GM23338 (cell line): ENCODE measurements at regions not wholly inside any gene's neighbourhood (a gene's known extent, or its start where the extent isn't known, plus 50 kb on each side); places are given as distances from the start of the nearest gene placed in this dataset.

Source experiments
- ATAC-seq: fragments of 200-7000 bp; cut with Tn5 transposase; 3 replicates; pipeline ENCODE4 v1.9.1; 2020
- DNase-seq: peaks from one replicate; pipeline ENCODE4 v3.0.0-alpha.2; 2015; ENCODE audit warnings: low spot score
- H2AFZ ChIP-seq: fragments of 200-600 bp; sonication (generic); 2 replicates; pipeline ENCODE4 v1.8.0; 2016; ENCODE audit warnings: antibody characterized with exemption, mild to moderate bottlenecking, moderate library complexity
- H3F3A ChIP-seq: fragments of 200-600 bp; sonication (generic); replicated peaks from 2 replicates; pipeline ENCODE4 v1.8.0; 2017; ENCODE audit warnings: antibody characterized with exemption, mixed run types, low read depth
- H3K27ac ChIP-seq: fragments of 200-600 bp; sonication (generic); 2 replicates; pipeline ENCODE4 v1.6.1; 2016; ENCODE audit warnings: low read depth
- H3K27me3 ChIP-seq: fragments of 200-600 bp; sonication (generic); 2 replicates; pipeline ENCODE4 v1.8.0; 2016; ENCODE audit warnings: mild to moderate bottlenecking, mixed run types, moderate library complexity; ENCODE audit not compliant: insufficient read depth
- H3K36me3 ChIP-seq: fragments of 200-600 bp; sonication (generic); 2 replicates; pipeline ENCODE4 v1.8.0; 2016; ENCODE audit warnings: mild to moderate bottlenecking; ENCODE audit not compliant: insufficient read depth
- H3K4me1 ChIP-seq: fragments of 200-600 bp; sonication (generic); 2 replicates; pipeline ENCODE4 v1.8.0; 2016; ENCODE audit warnings: mild to moderate bottlenecking, moderate library complexity; ENCODE audit not compliant: insufficient read depth
- H3K4me2 ChIP-seq: fragments of 200-600 bp; sonication (generic); 2 replicates; pipeline ENCODE4 v1.7.1; 2017; ENCODE audit warnings: mixed run types
- H3K4me3 ChIP-seq: fragments of 200-600 bp; sonication (generic); 2 replicates; pipeline ENCODE4 v1.6.1; 2016; ENCODE audit warnings: mixed run types
- H3K79me2 ChIP-seq: fragments of 200-600 bp; sonication (generic); replicated peaks from 2 replicates; pipeline ENCODE4 v1.8.0; 2017; ENCODE audit warnings: mild to moderate bottlenecking; ENCODE audit not compliant: insufficient read depth
- H3K9me2 ChIP-seq: fragments of 200-600 bp; sonication (generic); 2 replicates; pipeline ENCODE4 v1.8.0; 2017; ENCODE audit not compliant: insufficient read depth
- H4K20me1 ChIP-seq: fragments of 200-600 bp; sonication (generic); replicated peaks from 2 replicates; pipeline ENCODE4 v1.8.0; 2017; ENCODE audit warnings: mild to moderate bottlenecking; ENCODE audit not compliant: insufficient read depth
- H3K27ac Mint-ChIP-seq: 2 replicates; pipeline ENCODE4 v1.8.0; 2020; ENCODE audit warnings: inconsistent platforms, mild to moderate bottlenecking, moderate library complexity, mixed read lengths
- H3K27me3 Mint-ChIP-seq: 3 replicates; pipeline ENCODE4 v1.8.0; 2022; ENCODE audit warnings: low read depth, mild to moderate bottlenecking, moderate library complexity, mixed read lengths, inconsistent platforms; ENCODE audit not compliant: insufficient read depth, poor library complexity
- H3K36me3 Mint-ChIP-seq: 3 replicates; pipeline ENCODE4 v1.8.0; 2021; ENCODE audit warnings: low read depth, mild to moderate bottlenecking, inconsistent platforms, moderate library complexity, mixed read lengths
- H3K4me1 Mint-ChIP-seq: 3 replicates; pipeline ENCODE4 v1.8.0; 2020; ENCODE audit warnings: mild to moderate bottlenecking, inconsistent platforms, mixed read lengths
- H3K4me3 Mint-ChIP-seq: 3 replicates; pipeline ENCODE4 v1.8.0; 2021; ENCODE audit warnings: moderate library complexity, mild to moderate bottlenecking, inconsistent platforms, mixed read lengths
- H3K9me3 Mint-ChIP-seq: 3 replicates; pipeline ENCODE4 v1.8.0; 2020; ENCODE audit warnings: moderate library complexity, mild to moderate bottlenecking, inconsistent platforms, mixed read lengths
- CREB1 ChIP-seq: fragments of 250-450 bp; sonication (Bioruptor Pico); IDR thresholded peaks from 2 replicates; pipeline ENCODE4 v1.5.0; 2020; ENCODE audit warnings: low read depth, mild to moderate bottlenecking, moderate library complexity
- CTCF ChIP-seq, 2 experiments: fragments of 200-600 bp in 1 of 2; sonication (generic) in 1 of 2; conservative IDR thresholded peaks; 2 replicates each; pipeline versions ENCODE4 v1.5.1 to v1.6.1; 2016 to 2017; ENCODE audit warnings: antibody characterized with exemption in 2 of 2, low read depth in 2 of 2, mild to moderate bottlenecking in 2 of 2, moderate library complexity in 1 of 2
- ETS1 ChIP-seq: IDR thresholded peaks from 2 replicates; pipeline ENCODE4 v1.6.1; 2016; ENCODE audit warnings: antibody characterized with exemption
- EZH2 ChIP-seq: fragments of 200-600 bp; sonication (generic); IDR thresholded peaks from one replicate; pipeline ENCODE4 v1.8.0; 2017; ENCODE audit warnings: antibody characterized with exemption, mild to moderate bottlenecking, low read depth; ENCODE audit not compliant: unreplicated experiment
- EZH2phosphoT487 ChIP-seq: fragments of 200-600 bp; sonication (generic); IDR thresholded peaks from one replicate; pipeline ENCODE4 v1.8.1; 2018; ENCODE audit warnings: antibody characterized with exemption; ENCODE audit not compliant: unreplicated experiment
- JUNB ChIP-seq: IDR thresholded peaks from one replicate; pipeline ENCODE4 v1.6.1; 2016; ENCODE audit warnings: antibody characterized with exemption; ENCODE audit not compliant: unreplicated experiment
- NANOG ChIP-seq: IDR thresholded peaks from 2 replicates; pipeline ENCODE4 v1.6.1; 2016; ENCODE audit warnings: antibody characterized with exemption, borderline replicate concordance
- POLR2AphosphoS5 ChIP-seq: IDR thresholded peaks from 2 replicates; pipeline ENCODE4 v1.6.1; 2016; ENCODE audit warnings: antibody characterized with exemption, low read depth
- REST ChIP-seq: IDR thresholded peaks from one replicate; pipeline ENCODE4 v1.6.1; 2018; ENCODE audit warnings: antibody characterized with exemption; ENCODE audit not compliant: unreplicated experiment
- STAT1 ChIP-seq: IDR thresholded peaks from one replicate; pipeline ENCODE4 v1.6.1; 2016; ENCODE audit warnings: antibody characterized with exemption; ENCODE audit not compliant: unreplicated experiment
- ZNF114 ChIP-seq: fragments of 250-450 bp; sonication (Bioruptor Pico); IDR thresholded peaks from 2 replicates; pipeline ENCODE4 v1.5.0; 2020; ENCODE audit warnings: mild to moderate bottlenecking, moderate library complexity
- ZNF331 ChIP-seq: fragments of 250-450 bp; sonication (Bioruptor Pico); IDR thresholded peaks from 2 replicates; pipeline ENCODE4 v1.5.0; 2020; ENCODE audit warnings: low read depth, mild to moderate bottlenecking, moderate library complexity
- ZNF462 ChIP-seq: fragments of 250-450 bp; sonication (Bioruptor Pico); IDR thresholded peaks from 2 replicates; pipeline ENCODE4 v1.5.0; 2020; ENCODE audit warnings: mild to moderate bottlenecking, moderate library complexity

- 0 out of 3 replicates have a peak, but pooled peaks cover 2% of the 10 kb centered on the region for H3K36me3 Mint-ChIP-seq
- no peaks in the 10 kb centered on the region for H4K20me1 ChIP-seq
- no peaks in the 10 kb centered on the region for H3K9me2 ChIP-seq
- H3K36me3 ChIP-seq: no peaks in the 10 kb centered on the region
- DNase-seq (no peak), ATAC-seq (no peak)
- H3K27ac ChIP-seq: no peak overlapping the region
- H3K4me2 ChIP-seq: no peak overlapping the region
- H3K79me2 ChIP-seq: no peaks in the 10 kb centered on the region
- H3K4me3 Mint-ChIP-seq: no peak overlapping the region
- no peaks in the 10 kb centered on the region for H3K4me1 ChIP-seq
- no peak overlapping the region for H3K27ac Mint-ChIP-seq
- H3K27me3 ChIP-seq: no peaks in the 10 kb centered on the region
- no peaks in the 10 kb centered on the region for H3K27me3 Mint-ChIP-seq
- peaks cover 3% of the 10 kb centered on the region; the same call in 1 of the 3 replicates for H3K9me3 Mint-ChIP-seq
- H3K4me3 ChIP-seq: no peak overlapping the region
- no peaks in the 10 kb centered on the region for H3F3A ChIP-seq
- H2AFZ ChIP-seq: no peak overlapping the region
- no peak for TF ChIP-seq ETS1
- no peak for TF ChIP-seq EZH2
- no peak for TF ChIP-seq ZNF331 (CRISPR knock-in tag)
- no peak for TF ChIP-seq EZH2phosphoT487
- no peak for TF ChIP-seq STAT1
- no peak for TF ChIP-seq CTCF (conservative IDR thresholded peaks at IDR 0.05; ENCODE audit: low read depth in 2 of 2)
- TF ChIP-seq JUNB: no peak
- no peak for TF ChIP-seq NANOG
- no peak for TF ChIP-seq ZNF114
- no peak for TF ChIP-seq CREB1
- no peak for TF ChIP-seq ZNF462
- TF ChIP-seq POLR2AphosphoS5: no peak
- TF ChIP-seq REST: no peak
- H3K4me1 Mint-ChIP-seq: no peaks in the 10 kb centered on the region
Observed at GRCh38 chr7:79982141-79982770, 152.4 kb upstream of the GNAI1 start.
